Stimulated activated CD4-positive, alpha-beta T cell treated with anti-CD3 and anti-CD28 coated beads, Interleukin-2, amount 100 ng/mL, for 48 hours (primary cell): ENCODE measurements at regions not wholly inside any gene's neighbourhood (a gene's known extent, or its start where the extent isn't known, plus 50 kb on each side); places are given as distances from the start of the nearest gene placed in this dataset.
"Not testable (repeated sequence)": the region's sequence is repeated elsewhere in the genome, so short reads cannot be mapped to it uniquely, and the experiment has no call there.

Source experiments
- DNase-seq, 2 donors: peaks; one replicate each; pipeline ENCODE4 v3.0.0-alpha.2; 2020

- no peak for DNase-seq
Observed at GRCh38 chr9:75812141-75812540, 78.3 kb upstream of the PCSK5 start.

GRCh38 chr9:75814667-75815066, 75.8 kb upstream of the PCSK5 start:
- DNase-seq, result no peak

GRCh38 chr9:75820471-75821115, 69.9 kb upstream of the PCSK5 start:
- not testable (repeated sequence) for DNase-seq

- DNase-seq, result no peak
Observed at GRCh38 chr9:75823151-75823550, 67.3 kb upstream of the PCSK5 start.

GRCh38 chr9:75824816-75825568, 65.5 kb upstream of the PCSK5 start:
- DNase-seq, result no peak

- DNase-seq, result no peak
Observed at GRCh38 chr9:75826314-75826713, 64.2 kb upstream of the PCSK5 start.

GRCh38 chr9:75830303-75830702, 60.2 kb upstream of the PCSK5 start:
- no peak for DNase-seq

GRCh38 chr9:75833778-75834177, 56.7 kb upstream of the PCSK5 start:
- DNase-seq, result no peak

GRCh38 chr9:75834878-75835277, 55.6 kb upstream of the PCSK5 start:
- no peak for DNase-seq
